DOHH2 (cell line): ENCODE measurements at regions not wholly inside any gene's neighbourhood (a gene's known extent, or its start where the extent isn't known, plus 50 kb on each side); places are given as distances from the start of the nearest gene placed in this dataset.

ENCODE experiments used
- EZH2phosphoT487 ChIP-seq: fragments of 200-600 bp; sonication (generic); IDR thresholded peaks from 2 replicates; pipeline ENCODE4 v1.6.1; 2017; ENCODE audit warnings: borderline replicate concordance, mild to moderate bottlenecking, antibody characterized with exemption, low read length, moderate library complexity, mixed read lengths
- TF ChIP-seq, protein P1 (sequence below): fragments of 200-600 bp; sonication (generic); IDR thresholded peaks from one replicate; pipeline ENCODE4 v1.5.1; 2014; ENCODE audit warnings: antibody characterized with exemption, mild to moderate bottlenecking, low read depth, low read length; ENCODE audit not compliant: poor library complexity, severe bottlenecking

DNA sequence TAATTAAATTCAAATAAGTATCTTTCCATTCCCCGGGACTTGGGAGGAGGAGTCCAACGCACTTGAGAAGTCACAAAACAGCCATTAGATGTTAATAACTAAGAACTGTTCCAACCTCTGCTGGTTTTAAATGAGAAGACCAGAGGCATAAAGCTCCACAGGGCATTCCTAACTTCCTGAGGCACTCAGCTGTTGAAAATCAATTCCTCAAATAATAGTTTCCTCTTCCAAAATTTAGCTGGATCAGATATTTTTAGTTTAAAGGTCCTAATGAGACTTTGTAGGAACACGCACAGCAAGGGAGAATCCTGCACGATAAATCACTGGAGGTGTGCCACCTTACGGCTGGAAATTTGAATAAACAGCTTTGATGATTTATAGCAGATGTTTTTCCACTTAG is 504.3 kb upstream of the ZFP42 start:
- no peak for TF ChIP-seq EZH2phosphoT487
- TF ChIP-seq, protein P1, sequence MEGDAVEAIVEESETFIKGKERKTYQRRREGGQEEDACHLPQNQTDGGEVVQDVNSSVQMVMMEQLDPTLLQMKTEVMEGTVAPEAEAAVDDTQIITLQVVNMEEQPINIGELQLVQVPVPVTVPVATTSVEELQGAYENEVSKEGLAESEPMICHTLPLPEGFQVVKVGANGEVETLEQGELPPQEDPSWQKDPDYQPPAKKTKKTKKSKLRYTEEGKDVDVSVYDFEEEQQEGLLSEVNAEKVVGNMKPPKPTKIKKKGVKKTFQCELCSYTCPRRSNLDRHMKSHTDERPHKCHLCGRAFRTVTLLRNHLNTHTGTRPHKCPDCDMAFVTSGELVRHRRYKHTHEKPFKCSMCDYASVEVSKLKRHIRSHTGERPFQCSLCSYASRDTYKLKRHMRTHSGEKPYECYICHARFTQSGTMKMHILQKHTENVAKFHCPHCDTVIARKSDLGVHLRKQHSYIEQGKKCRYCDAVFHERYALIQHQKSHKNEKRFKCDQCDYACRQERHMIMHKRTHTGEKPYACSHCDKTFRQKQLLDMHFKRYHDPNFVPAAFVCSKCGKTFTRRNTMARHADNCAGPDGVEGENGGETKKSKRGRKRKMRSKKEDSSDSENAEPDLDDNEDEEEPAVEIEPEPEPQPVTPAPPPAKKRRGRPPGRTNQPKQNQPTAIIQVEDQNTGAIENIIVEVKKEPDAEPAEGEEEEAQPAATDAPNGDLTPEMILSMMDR: no peak
